ENCODE measurements at regions not wholly inside any gene's neighbourhood (a gene's known extent, or its start where the extent isn't known, plus 50 kb on each side); places are given as distances from the start of the nearest gene placed in this dataset.
"Not testable (repeated sequence)": the region's sequence is repeated elsewhere in the genome, so short reads cannot be mapped to it uniquely, and the experiment has no call there.

GRCh38 chrX:76774912-76775311, 347.4 kb downstream of the MAGEE1 start:
- DNase-seq (ENCODE audit: low spot score); ATAC-seq; intact Hi-C loops (cut with DNase I): not testable (repeated sequence)

- DNase-seq (ENCODE audit: low spot score) (no peak), ATAC-seq (no peak)
- intact Hi-C loops (cut with DNase I) = no loop called here
Measured at GRCh38 chrX:76796311-76796710, 368.8 kb downstream of the MAGEE1 start.

DNA sequence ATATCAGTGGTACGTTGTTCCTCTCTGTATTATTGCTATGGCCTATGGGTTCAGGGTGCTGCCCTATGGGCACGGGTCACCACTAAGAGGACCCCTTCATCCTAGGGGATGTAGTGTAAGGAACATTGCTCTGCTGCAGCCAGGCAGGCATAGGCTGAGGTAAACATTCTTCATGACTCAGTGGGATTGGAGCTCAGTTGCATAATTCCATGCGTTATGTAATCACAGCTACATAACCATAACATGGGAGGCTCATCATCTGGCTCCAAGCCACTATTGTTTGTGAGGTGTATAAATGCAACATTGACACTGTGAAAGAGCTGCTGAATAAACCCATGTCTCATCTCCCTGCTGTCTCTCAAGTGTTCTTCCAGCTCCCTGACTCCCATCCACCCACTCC, 375.2 kb downstream of the MAGEE1 start:
- no peak for DNase-seq (ENCODE audit: low spot score)
- intact Hi-C loops (cut with DNase I) = no loop called here
- no peak for ATAC-seq

GRCh38 chrX:76815754-76816153, 388.2 kb downstream of the MAGEE1 start:
- intact Hi-C loops (cut with DNase I) = no loop called here
- ATAC-seq = no peak
- DNase-seq (ENCODE audit: low spot score) = no peak

- ATAC-seq; DNase-seq (ENCODE audit: low spot score); intact Hi-C loops (cut with DNase I): not testable (repeated sequence)
Measured at GRCh38 chrX:76817279-76817678, 389.8 kb downstream of the MAGEE1 start.

GRCh38 chrX:76821276-76821675, 393.8 kb downstream of the MAGEE1 start:
- DNase-seq (ENCODE audit: low spot score) (no peak), ATAC-seq (no peak)
- intact Hi-C loops (cut with DNase I) = no loop called here

DNA sequence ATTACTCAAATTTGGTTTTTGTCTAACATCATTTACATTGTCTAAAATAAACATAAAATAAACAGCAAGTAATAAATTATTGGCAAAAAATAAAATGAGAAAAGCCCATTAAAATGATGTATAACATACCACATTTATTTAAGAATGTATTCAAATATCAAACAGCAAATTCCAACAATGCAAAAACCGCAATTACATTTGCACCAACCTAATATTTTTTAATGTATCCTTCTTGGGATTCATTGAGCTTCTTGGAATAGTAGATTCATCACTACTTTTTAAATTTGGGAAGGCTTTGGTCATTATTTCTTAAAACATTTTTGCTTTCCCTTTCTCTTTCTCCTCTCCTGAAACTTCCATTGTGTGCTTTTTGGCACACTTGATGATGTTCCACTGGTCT, 400.2 kb downstream of the MAGEE1 start:
- no peak for DNase-seq (ENCODE audit: low spot score)
- no peak for ATAC-seq
- intact Hi-C loops (cut with DNase I) = no loop called here

DNA sequence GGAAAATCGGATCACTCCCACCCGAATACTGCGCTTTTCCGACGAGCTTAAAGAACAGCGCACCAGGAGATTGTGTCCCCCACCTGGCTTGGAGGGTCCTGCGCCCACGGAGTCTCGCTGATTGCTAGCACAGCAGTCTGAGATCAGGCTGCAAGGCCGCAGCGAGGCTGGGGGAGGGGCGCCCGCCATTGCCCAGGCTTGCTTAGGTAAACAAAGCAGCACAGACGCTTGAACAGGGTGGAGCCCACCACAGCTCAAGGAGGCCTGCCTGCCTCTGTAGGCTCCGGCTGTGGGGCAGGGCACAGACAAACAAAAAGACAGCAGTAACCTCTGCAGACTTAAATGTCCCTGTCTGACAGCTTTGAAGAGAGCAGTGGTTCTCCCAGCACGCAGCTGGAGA, 413.4 kb downstream of the MAGEE1 start:
- DNase-seq (ENCODE audit: low spot score); ATAC-seq; intact Hi-C loops (cut with DNase I): not testable (repeated sequence)

- intact Hi-C loops (cut with DNase I) = no loop called here
- no peak for ATAC-seq
- no peak for DNase-seq (ENCODE audit: low spot score)
Measured at GRCh38 chrX:76850851-76851250, 423.3 kb downstream of the MAGEE1 start.

- ATAC-seq = no peak
- no peak for DNase-seq (ENCODE audit: low spot score)
- intact Hi-C loops (cut with DNase I) = no loop called here
Measured at GRCh38 chrX:76862509-76862908, 435.0 kb downstream of the MAGEE1 start.

DNA sequence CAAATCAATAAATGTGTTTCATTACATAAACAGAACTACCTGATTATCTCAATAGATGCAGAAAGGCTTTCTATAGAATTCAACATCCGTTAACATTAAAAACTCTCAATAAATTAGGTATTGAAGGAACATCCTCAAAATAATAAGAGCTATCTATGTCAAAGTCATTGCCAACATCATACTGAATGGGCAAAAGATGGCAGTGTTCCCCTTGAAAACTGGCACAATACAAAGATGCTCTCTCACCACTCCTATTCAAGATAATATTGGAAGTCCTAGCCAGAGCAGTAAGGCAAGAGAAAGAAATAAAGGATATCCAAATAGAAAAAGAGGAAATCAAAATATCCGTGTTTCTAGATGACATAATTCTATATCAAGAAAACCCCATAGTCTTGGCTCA, 466.4 kb downstream of the MAGEE1 start:
- intact Hi-C loops (cut with DNase I) = no loop called here
- ATAC-seq (no peak), DNase-seq (ENCODE audit: low spot score) (no peak)

DNA sequence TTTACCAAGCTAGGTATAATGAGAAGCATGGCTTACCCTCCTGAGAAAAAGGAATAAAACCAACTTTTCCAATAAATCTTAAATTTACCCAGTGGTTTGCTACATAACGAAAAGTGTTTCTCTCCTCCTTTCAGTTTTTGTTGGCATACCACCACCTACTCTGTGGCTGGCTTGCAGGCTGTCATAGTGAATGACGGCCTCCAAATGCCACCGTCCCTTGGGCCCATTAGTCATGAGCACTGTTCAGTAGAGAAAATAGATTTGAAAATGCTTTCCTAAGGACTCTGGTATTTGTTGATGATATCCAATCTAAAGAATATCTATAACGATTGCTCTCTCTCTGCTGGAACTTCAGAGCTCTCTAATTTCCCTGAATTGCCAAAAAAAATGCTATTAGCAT, 488.3 kb downstream of the MAGEE1 start:
- DNase-seq (ENCODE audit: low spot score) = no peak
- intact Hi-C loops (cut with DNase I) = no loop called here
- no peak for ATAC-seq

DNA sequence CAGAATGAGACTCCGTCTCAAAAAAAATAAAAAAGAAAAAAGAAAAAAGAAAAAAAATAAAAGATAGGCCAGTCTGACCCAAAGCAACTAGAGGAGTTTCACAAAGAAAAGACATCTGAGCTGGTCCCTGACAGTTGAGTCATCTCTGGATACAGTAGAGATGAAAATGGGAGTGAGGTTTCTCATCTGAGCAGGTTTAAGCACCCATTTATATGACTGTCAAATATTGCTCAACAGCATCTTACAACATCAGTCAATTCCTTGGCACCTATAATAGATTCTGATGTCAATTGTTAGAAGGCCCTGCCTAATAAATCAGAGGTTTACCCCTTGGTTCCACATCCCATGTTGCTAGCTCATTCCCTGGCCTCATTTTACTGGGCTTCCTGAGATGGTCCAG, 490.5 kb downstream of the MAGEE1 start:
- ATAC-seq = peak; percentile 76
- intact Hi-C loops (cut with DNase I) = no loop called here
- no peak for DNase-seq (ENCODE audit: low spot score)

GRCh38 chrX:76919761-76920160, 492.3 kb downstream of the MAGEE1 start:
- ATAC-seq (no peak), DNase-seq (ENCODE audit: low spot score) (no peak)
- intact Hi-C loops (cut with DNase I) = no loop called here

DNA sequence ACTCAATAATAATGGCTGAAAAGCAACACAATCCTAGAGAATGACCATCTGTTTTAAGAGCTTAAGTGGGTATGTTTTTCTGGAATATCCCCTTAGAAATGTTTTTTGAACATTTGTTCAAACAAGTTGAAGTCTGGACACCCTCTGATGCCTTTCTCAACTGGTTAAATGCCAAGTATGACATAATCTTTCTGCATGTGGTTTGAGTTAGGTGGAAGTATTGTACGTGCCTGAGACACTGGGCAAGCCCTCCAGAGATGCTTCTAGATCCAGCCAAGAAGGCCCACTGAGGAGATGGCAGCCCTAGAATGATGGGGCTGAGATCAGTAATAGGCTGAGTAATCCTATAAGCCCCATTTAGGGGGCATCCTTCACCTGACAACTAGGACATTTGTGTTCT, 493.1 kb downstream of the MAGEE1 start:
- DNase-seq (ENCODE audit: low spot score) (no peak), ATAC-seq (no peak)
- intact Hi-C loops (cut with DNase I) = no loop called here

- ATAC-seq = no peak
- intact Hi-C loops (cut with DNase I) = no loop called here
- DNase-seq (ENCODE audit: low spot score) = no peak
Measured at GRCh38 chrX:76921176-76921575, 493.7 kb downstream of the MAGEE1 start.

DNA sequence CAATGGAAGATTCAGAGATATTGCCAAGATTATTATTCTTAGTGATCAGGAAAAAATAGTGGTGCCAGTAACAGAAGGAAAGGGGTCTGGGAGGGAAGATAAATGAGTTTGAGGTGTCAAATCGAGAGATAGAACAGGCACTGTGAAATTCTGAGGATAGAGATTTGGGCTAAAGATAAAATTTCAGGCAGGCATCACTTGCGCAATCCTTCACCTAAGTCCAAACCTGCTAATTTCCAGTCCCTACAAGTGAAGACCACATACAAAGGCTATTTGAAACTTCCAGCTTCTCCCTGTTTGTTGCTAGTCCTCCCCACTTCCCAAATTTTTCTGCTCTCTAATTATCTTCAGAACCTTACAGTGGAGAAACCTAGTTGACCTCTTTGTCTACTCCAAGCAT, 494.6 kb downstream of the MAGEE1 start:
- DNase-seq (ENCODE audit: low spot score) (no peak), ATAC-seq (no peak)
- intact Hi-C loops (cut with DNase I) = no loop called here

GRCh38 chrX:76924616-76925015, 497.1 kb downstream of the MAGEE1 start:
- DNase-seq (ENCODE audit: low spot score); intact Hi-C loops (cut with DNase I); ATAC-seq: not testable (repeated sequence)

GRCh38 chrX:76931518-76931917, 504.0 kb downstream of the MAGEE1 start:
- intact Hi-C loops (cut with DNase I) = no loop called here
- ATAC-seq (no peak), DNase-seq (ENCODE audit: low spot score) (no peak)

GRCh38 chrX:76957485-76957884, 489.7 kb upstream of the FGF16 start:
- DNase-seq (ENCODE audit: low spot score) (no peak), ATAC-seq (no peak)
- intact Hi-C loops (cut with DNase I) = no loop called here

DNA sequence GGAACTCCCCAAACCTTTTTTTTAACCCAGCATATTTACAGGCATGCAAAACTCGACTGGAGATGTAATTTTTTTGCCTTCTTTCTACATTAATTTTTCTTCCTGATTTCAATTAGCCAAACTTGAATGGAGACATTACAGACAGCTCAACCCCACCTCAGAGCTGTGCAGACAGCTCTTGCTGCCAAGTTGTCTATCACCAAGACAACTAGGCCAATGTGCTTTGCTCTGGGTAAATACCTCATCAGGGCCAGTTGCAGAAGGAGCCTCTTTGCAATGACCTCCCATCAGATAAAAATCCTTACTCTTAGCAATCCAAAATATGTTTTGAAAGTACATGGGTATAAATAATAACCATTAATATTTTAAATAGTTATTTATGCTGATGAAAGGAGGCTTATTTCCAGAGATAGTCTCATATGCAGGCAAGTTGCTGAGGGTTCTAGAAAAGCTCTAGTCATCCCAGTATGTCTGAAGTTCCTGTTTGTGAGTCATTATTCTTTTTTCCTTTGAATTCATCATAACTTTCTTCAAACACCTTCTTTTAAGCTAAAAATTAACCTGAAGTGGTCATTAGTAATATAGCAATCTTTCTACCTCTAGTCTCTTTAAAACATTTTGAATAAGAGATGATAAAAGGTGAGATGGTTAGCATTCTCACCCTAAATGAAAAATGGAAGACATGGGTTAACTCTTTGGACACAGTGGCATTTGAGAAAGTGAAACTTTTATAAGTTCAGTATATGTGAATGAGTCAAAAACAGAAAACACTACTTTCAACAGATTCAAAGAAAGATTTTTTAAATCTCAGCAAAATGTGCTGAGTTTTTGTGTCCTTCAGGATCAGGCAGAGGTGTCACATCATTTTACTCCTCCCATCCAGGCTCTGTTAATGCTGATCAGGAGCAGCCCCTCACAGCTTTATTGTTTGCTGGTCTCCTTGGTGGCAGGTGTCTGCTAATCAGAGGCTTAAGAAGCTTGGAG, 475.5 kb upstream of the FGF16 start:
- ATAC-seq (no peak), DNase-seq (ENCODE audit: low spot score) (no peak)
- intact Hi-C loops (cut with DNase I) = no loop called here

Data from sciatic nerve (tissue), 2 donors.